Prostate gland (tissue), 2 donors: ENCODE measurements at regions not wholly inside any gene's neighbourhood (a gene's known extent, or its start where the extent isn't known, plus 50 kb on each side); places are given as distances from the start of the nearest gene placed in this dataset.
"Not testable (repeated sequence)": the region's sequence is repeated elsewhere in the genome, so short reads cannot be mapped to it uniquely, and the experiment has no call there.

Experiments used
- DNase-seq: peaks from one replicate; pipeline ENCODE4 v3.0.0-alpha.2; 2019; ENCODE audit warnings: low spot score
- H3K27ac ChIP-seq, 2 donors: fragments of 200-600 bp; sonication (generic); 2 replicates each; pipeline ENCODE4 v1.5.1; 2017 to 2019
- H3K27me3 ChIP-seq: fragments of 200-600 bp; sonication (generic); replicated peaks from 2 replicates; pipeline ENCODE4 v1.5.1; 2019; ENCODE audit not compliant: insufficient read depth
- H3K36me3 ChIP-seq, 2 donors: fragments of 200-600 bp; sonication (generic); 1 replicate in 1 of 2; 2 replicates in 1 of 2; pipeline versions ENCODE4 v1.5.1 to v1.8.1; 2017 to 2019
- H3K4me1 ChIP-seq: fragments of 200-600 bp; sonication (generic); replicated peaks from 2 replicates; pipeline ENCODE4 v1.5.1; 2019
- H3K4me3 ChIP-seq, 2 donors: fragments of 200-600 bp; sonication (generic); 2 replicates each; pipeline ENCODE4 v1.5.1; 2017 to 2019
- H3K9me3 ChIP-seq: fragments of 200-600 bp; sonication (generic); 2 replicates; pipeline ENCODE4 v1.5.1; 2017
- POLR2A ChIP-seq: fragments of 450-650 bp; IDR thresholded peaks from one replicate; pipeline ENCODE4 v1.6.1; 2016; ENCODE audit warnings: antibody characterized with exemption, mild to moderate bottlenecking
- POLR2AphosphoS5 ChIP-seq: sonication (generic); formaldehyde crosslinking; IDR thresholded peaks from one replicate; pipeline ENCODE4 v1.6.1; 2017; ENCODE audit warnings: antibody characterized with exemption
- WGBS: methylation state at CpG from one replicate; pipeline ENCODE4 v1.1.5; 2018; 5-methylcytosine and 5-hydroxymethylcytosine counted together
- intact Hi-C: fragments of 100-400 bp; cut with DNase I; formaldehyde crosslinking; loops from one replicate; pipeline ENCODE4 v1.14.2; 2022
- TF ChIP-seq, protein P1 (sequence below), 4 experiments: fragments of 200-600 bp in 2 of 4; fragments of 450-650 bp in 2 of 4; sonication (generic) in 2 of 4; IDR thresholded peaks; 1 replicate in 3 of 4; 2 replicates in 1 of 4; pipeline ENCODE4 v1.5.1; 2016 to 2019; ENCODE audit warnings: antibody characterized with exemption in 4 of 4, mild to moderate bottlenecking in 2 of 4, moderate library complexity in 2 of 4

DNA sequence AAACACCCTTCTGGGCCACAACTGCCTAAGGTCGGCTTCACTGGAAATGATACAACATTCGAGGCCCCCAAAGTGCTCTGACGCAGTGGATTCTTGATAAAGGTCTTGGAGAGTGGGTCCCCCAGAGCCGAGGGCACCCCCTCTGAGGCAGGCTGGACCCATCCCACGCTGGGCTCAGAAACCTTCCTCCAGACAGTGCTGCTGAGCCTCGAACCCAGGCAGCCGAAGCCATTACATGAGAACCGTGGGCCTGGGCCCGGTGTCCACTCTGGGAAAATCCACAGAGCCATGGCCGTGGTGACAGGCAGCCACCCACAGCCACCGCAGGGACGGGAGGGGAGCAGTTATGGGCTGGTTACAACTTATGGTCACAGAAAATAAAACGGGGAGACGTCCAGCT, 81.4 kb upstream of the ID2 start:
- Histone ChIP-seq H3K4me3 (no peak overlapping the region), H3K27me3 (no peaks in the 10 kb centered on the region), H3K27ac (no peak overlapping the region), H3K9me3 (no peaks in the 10 kb centered on the region), H3K4me1 (no peaks in the 10 kb centered on the region), H3K36me3 (no peaks in the 10 kb centered on the region)
- TF ChIP-seq POLR2AphosphoS5 (no peak), POLR2A (no peak)
- TF ChIP-seq, protein P1, sequence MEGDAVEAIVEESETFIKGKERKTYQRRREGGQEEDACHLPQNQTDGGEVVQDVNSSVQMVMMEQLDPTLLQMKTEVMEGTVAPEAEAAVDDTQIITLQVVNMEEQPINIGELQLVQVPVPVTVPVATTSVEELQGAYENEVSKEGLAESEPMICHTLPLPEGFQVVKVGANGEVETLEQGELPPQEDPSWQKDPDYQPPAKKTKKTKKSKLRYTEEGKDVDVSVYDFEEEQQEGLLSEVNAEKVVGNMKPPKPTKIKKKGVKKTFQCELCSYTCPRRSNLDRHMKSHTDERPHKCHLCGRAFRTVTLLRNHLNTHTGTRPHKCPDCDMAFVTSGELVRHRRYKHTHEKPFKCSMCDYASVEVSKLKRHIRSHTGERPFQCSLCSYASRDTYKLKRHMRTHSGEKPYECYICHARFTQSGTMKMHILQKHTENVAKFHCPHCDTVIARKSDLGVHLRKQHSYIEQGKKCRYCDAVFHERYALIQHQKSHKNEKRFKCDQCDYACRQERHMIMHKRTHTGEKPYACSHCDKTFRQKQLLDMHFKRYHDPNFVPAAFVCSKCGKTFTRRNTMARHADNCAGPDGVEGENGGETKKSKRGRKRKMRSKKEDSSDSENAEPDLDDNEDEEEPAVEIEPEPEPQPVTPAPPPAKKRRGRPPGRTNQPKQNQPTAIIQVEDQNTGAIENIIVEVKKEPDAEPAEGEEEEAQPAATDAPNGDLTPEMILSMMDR (IDR thresholded peaks at IDR 0.05) = no peak
- WGBS = 98% methylated on average over 14 of the region's 14 CpGs
- intact Hi-C loops = no loop called here
- no peak for DNase-seq

DNA sequence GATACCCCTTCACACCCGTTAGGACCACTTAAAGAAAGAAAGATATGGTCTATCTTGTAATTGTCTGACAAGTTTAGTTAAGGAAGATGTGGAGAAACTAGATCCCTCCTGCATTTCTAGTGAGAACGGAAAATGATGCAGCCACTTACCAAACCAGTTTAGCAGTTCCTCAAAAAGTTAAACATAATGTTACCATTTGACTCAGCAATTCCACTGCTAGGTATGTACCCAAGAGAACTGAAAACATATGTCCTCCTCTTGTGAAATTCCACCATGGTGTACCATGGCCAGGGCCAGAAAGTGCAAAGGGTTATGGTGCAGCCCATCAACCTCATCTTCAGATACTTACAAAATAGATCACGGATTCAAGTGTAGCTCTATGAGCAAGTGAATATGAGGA, 79.0 kb upstream of the ID2 start:
- H3K4me3 ChIP-seq = no peak overlapping the region
- H3K27ac ChIP-seq = peak overlapping the region; percentile 8 to 59
- H3K27me3 ChIP-seq = no peaks in the 10 kb centered on the region
- intact Hi-C loops = no loop called here
- H3K9me3 ChIP-seq = no peaks in the 10 kb centered on the region
- WGBS = 60% methylated on average over 3 of the region's 3 CpGs
- no peaks in the 10 kb centered on the region for H3K36me3 ChIP-seq
- TF ChIP-seq, protein P1 (IDR thresholded peaks at IDR 0.05) = no peak
- TF ChIP-seq POLR2AphosphoS5 = peak; percentile 95
- TF ChIP-seq POLR2A = no peak
- H3K4me1 ChIP-seq = no peaks in the 10 kb centered on the region
- peak; percentile 67 for DNase-seq

DNA sequence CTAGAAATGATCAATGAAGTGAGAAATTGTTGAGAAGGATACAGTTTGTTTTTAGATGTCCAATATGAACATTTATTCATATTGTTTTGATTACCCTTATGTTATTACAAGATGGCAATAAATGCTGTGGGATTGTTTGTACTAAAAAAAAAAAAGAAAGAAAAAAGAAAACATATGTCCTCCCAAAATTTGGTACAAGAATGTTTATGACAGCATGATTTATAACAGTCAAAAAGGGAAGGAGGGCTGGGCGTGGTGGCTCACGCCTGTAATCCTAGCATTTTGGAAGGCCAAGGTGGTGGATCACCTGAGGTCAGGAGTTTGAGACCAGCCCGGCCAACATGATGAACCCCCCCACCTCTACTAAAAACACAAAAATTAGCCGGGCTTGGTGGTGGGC, 78.5 kb upstream of the ID2 start:
- intact Hi-C loops, DNase-seq, H3K4me1 ChIP-seq, H3K4me3 ChIP-seq, H3K9me3 ChIP-seq, H3K27me3 ChIP-seq, H3K36me3 ChIP-seq: not testable (repeated sequence)
- WGBS = 88% methylated on average over 4 of the region's 4 CpGs
- H3K27ac ChIP-seq = peak overlapping the region; percentile 8 to 59

DNA sequence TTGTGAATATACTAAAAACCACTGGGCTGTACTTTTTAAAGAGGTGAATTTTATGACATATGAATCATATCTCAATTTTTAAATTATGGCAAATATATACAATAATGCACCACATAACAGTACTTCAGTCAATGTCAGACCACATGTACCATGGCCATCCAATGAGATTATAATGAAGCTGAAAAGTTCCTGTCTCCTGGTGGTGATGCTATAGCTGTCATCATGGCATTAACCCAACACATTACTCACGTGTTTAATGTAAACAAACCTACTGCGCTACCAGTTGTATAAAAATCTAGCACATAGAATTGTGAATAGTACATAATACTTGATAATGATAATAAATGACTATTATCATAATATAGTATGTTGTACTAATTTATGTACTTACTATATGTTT, 77.6 kb upstream of the ID2 start:
- H3K27me3 ChIP-seq = no peaks in the 10 kb centered on the region
- intact Hi-C loops = no loop called here
- H3K9me3 ChIP-seq = no peaks in the 10 kb centered on the region
- H3K27ac ChIP-seq = no peak overlapping the region
- TF ChIP-seq POLR2A (no peak), POLR2AphosphoS5 (no peak)
- TF ChIP-seq, protein P1 (IDR thresholded peaks at IDR 0.05) = no peak
- no peak for DNase-seq
- no peaks in the 10 kb centered on the region for H3K36me3 ChIP-seq
- 68% methylated on average over 2 of the region's 2 CpGs for WGBS
- H3K4me1 ChIP-seq = no peaks in the 10 kb centered on the region
- no peak overlapping the region for H3K4me3 ChIP-seq

DNA sequence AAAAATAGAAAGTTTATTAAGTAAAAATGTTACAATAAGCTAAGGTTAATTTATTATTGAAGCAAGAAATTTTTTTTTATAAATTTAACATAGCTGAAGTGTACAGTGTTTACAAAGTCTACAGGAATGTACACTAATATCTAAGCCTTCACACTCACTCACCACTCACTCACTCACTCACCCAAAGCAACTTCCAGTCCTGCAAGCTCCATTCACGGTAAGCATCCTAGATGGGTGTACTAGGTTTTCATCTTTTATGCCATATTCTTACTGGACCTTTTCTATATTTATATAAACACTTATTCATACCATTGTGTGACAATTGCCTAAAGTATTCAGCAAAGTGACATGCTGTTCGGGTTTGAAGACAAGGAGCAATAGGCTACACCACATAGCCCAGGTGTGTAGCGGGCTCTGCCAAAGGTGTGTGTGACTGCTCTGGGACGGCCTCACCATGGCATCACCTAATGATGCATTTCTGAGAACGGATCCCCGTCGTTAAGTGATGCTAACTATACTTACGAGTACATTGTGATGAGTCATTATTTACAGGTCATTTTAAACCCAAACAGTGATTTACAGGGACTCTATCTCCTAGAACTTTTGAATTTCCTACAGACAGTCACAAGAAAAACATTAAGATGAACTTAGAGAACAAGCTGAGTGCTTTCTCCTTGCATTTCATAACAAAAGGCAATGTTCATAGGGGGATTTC, 76.3 kb upstream of the ID2 start:
- 71% methylated on average over 8 of the region's 8 CpGs for WGBS
- H3K9me3 ChIP-seq = no peaks in the 10 kb centered on the region
- no peaks in the 10 kb centered on the region for H3K4me1 ChIP-seq
- TF ChIP-seq, protein P1 (IDR thresholded peaks at IDR 0.05) = no peak
- TF ChIP-seq POLR2AphosphoS5 (peak; percentile 8), POLR2A (no peak)
- no peaks in the 10 kb centered on the region for H3K27me3 ChIP-seq
- no peak overlapping the region for H3K4me3 ChIP-seq
- H3K36me3 ChIP-seq = no peaks in the 10 kb centered on the region
- DNase-seq = no peak
- intact Hi-C loops = no loop called here
- H3K27ac ChIP-seq = no peak overlapping the region
